Neural progenitor cell (in vitro differentiated cells): ENCODE measurements at regions not wholly inside any gene's neighbourhood (a gene's known extent, or its start where the extent isn't known, plus 50 kb on each side); places are given as distances from the start of the nearest gene placed in this dataset.

Experiments
- CTCF ChIP-seq: fragments of 200-600 bp; sonication (generic); IDR thresholded peaks from 2 replicates; pipeline ENCODE4 v1.5.1; 2017; ENCODE audit warnings: antibody characterized with exemption, mild to moderate bottlenecking
- EZH2 ChIP-seq: fragments of 200-600 bp; sonication (generic); IDR thresholded peaks from 2 replicates; pipeline ENCODE4 v1.6.1; 2017; ENCODE audit warnings: antibody characterized with exemption, mild to moderate bottlenecking, moderate library complexity

- TF ChIP-seq CTCF (no peak), EZH2 (no peak)
Measured at GRCh38 chr4:23327120-23327519, 562.7 kb downstream of the PPARGC1A start.
